H1 (cell line): ENCODE measurements at regions not wholly inside any gene's neighbourhood (a gene's known extent, or its start where the extent isn't known, plus 50 kb on each side); places are given as distances from the start of the nearest gene placed in this dataset.

ENCODE experiments used
- CTCF ChIP-seq, 3 experiments: IDR thresholded peaks; 1 replicate in 2 of 3; 2 replicates in 1 of 3; pipeline versions ENCODE4 v1.5.1 to v1.6.1; 2011; ENCODE audit warnings: low read length in 3 of 3, mild to moderate bottlenecking in 3 of 3, inconsistent platforms in 2 of 3, low read depth in 1 of 3, moderate library complexity in 1 of 3; ENCODE audit not compliant: insufficient read depth in 1 of 3; ENCODE audit errors: control extremely low read depth in 1 of 3
- EZH2 ChIP-seq: fragments of 200-600 bp; sonication (generic); IDR thresholded peaks from 2 replicates; pipeline ENCODE4 v1.7.1; 2012; ENCODE audit warnings: low read depth, mild to moderate bottlenecking, moderate library complexity, low read length, inconsistent platforms; ENCODE audit not compliant: severe bottlenecking
- SUZ12 ChIP-seq: fragments of 200-600 bp; sonication (generic); IDR thresholded peaks from 2 replicates; pipeline ENCODE4 v1.6.1; 2012; ENCODE audit warnings: mild to moderate bottlenecking, inconsistent platforms, low read length, moderate library complexity, mixed read lengths

GRCh38 chr3:112736386-112736785, 95.4 kb upstream of the CCDC80 start:
- TF ChIP-seq SUZ12 (no peak), CTCF (IDR thresholded peaks at IDR 0.05; ENCODE audit: control extremely low read depth in 1 of 3, insufficient read depth in 1 of 3, low read depth in 1 of 3, low read length in 3 of 3) (no peak), EZH2 (no peak)
